HCT116 (cell line): ENCODE measurements at regions not wholly inside any gene's neighbourhood (a gene's known extent, or its start where the extent isn't known, plus 50 kb on each side); places are given as distances from the start of the nearest gene placed in this dataset.

ENCODE experiments used
- ATAC-seq: fragments of 200-7000 bp; cut with Tn5 transposase; 2 replicates; pipeline ENCODE4 v1.9.1; 2020; ENCODE audit warnings: mild to moderate bottlenecking, moderate library complexity
- BruUV-seq: library from RNA; stranded (reverse); fragments of 400-500 nt; replicated peaks from 2 replicates; lab custom pipeline; 2021; lab: Mats Ljungman, UMichigan
- CTCF ChIA-PET: fragments of 300-600 bp; sonication (Branson Sonifier 250); formaldehyde crosslinking; loops from one replicate; lab custom pipeline; 2021; ENCODE audit warnings: antibody characterized with exemption; lab: Charles Lee
- POLR2A ChIA-PET: fragments of 300-600, 350-600 bp; sonication (Branson Sonifier 250); formaldehyde crosslinking; loops from one replicate; lab custom pipeline; 2021; ENCODE audit warnings: antibody characterized with exemption; lab: Charles Lee
- RAD21 ChIA-PET, 2 experiments: fragments of 300-600 bp; sonication (Branson Sonifier 250); formaldehyde crosslinking; loops; one replicate each; lab custom pipeline; 2023; ENCODE audit warnings: low total read pairs in 2 of 2; ENCODE audit not compliant: uncharacterized antibody in 2 of 2, unreplicated experiment in 2 of 2, low non-redundant PET in 1 of 2; lab: Charles Lee
- DNase-seq: peaks from one replicate; pipeline ENCODE4 v3.0.0-alpha.2; 2010; ENCODE audit warnings: low read depth, low spot score
- H2AFZ ChIP-seq: fragments of 200-600 bp; shearing (Covaris generic), sonication (generic); 2 replicates; pipeline ENCODE4 v1.6.1; 2017; ENCODE audit warnings: low read depth, mixed run types, mixed read lengths, antibody characterized with exemption, low read length; ENCODE audit not compliant: poor library complexity, severe bottlenecking
- H3K27ac ChIP-seq: 2 replicates; pipeline ENCODE4 v1.5.1; 2012; ENCODE audit warnings: low read depth, low read length
- H3K27me3 ChIP-seq: fragments of 200-600 bp; sonication (generic); 2 replicates; pipeline ENCODE4 v1.6.1; 2016; ENCODE audit warnings: mixed run types, low read length, mixed read lengths; ENCODE audit not compliant: insufficient read depth
- H3K36me3 ChIP-seq, 2 experiments: fragments of 200-500 bp in 1 of 2; fragments of 200-600 bp in 1 of 2; sonication (Bioruptor generic) in 1 of 2; sonication (generic) in 1 of 2; 2 replicates each; pipeline versions ENCODE4 v1.5.1 to v1.6.1; 2014 to 2016; ENCODE audit warnings: low read length in 2 of 2, inconsistent platforms in 1 of 2, mixed read lengths in 1 of 2, mixed run types in 1 of 2; ENCODE audit not compliant: insufficient read depth in 2 of 2, control insufficient read depth in 1 of 2
- H3K4me1 ChIP-seq, 2 experiments: fragments of 200-600 bp in 1 of 2; sonication (generic) in 1 of 2; 2 replicates each; pipeline versions ENCODE4 v1.5.1 to v1.6.1; 2012 to 2017; ENCODE audit warnings: low read length in 2 of 2, inconsistent platforms in 1 of 2, mild to moderate bottlenecking in 1 of 2, mixed read lengths in 1 of 2, mixed run types in 1 of 2, moderate library complexity in 1 of 2; ENCODE audit not compliant: insufficient read depth in 2 of 2, control insufficient read depth in 1 of 2
- H3K4me2 ChIP-seq: fragments of 200-600 bp; sonication (generic); 2 replicates; pipeline ENCODE4 v1.6.1; 2017; ENCODE audit warnings: mixed run types, low read length, mixed read lengths
- H3K4me3 ChIP-seq, 2 experiments: fragments of 200-600 bp in 1 of 2; sonication (generic) in 1 of 2; replicated peaks in 1 of 2; 2 replicates each; pipeline ENCODE4 v1.5.1; 2011 to 2016; ENCODE audit warnings: low read length in 2 of 2, control low read depth in 1 of 2, low read depth in 1 of 2, mild to moderate bottlenecking in 1 of 2, mixed read lengths in 1 of 2, mixed run types in 1 of 2
- H3K79me2 ChIP-seq: fragments of 200-600 bp; sonication (generic); 2 replicates; pipeline ENCODE4 v1.6.1; 2017; ENCODE audit warnings: mild to moderate bottlenecking, mixed run types, low read length, moderate library complexity, mixed read lengths; ENCODE audit not compliant: insufficient read depth
- H3K9ac ChIP-seq: fragments of 200-600 bp; sonication (generic); 2 replicates; pipeline ENCODE4 v1.6.1; 2016; ENCODE audit warnings: low read length, mixed read lengths
- H3K9me2 ChIP-seq: fragments of 200-600 bp; sonication (generic), shearing (Covaris generic); 2 replicates; pipeline ENCODE4 v1.6.1; 2017; ENCODE audit warnings: mixed run types, mild to moderate bottlenecking, moderate library complexity; ENCODE audit not compliant: insufficient read depth
- H3K9me3 ChIP-seq, 2 experiments: fragments of 200-500 bp in 1 of 2; fragments of 200-600 bp in 1 of 2; sonication (Bioruptor generic) in 1 of 2; sonication (generic) in 1 of 2; 2 replicates each; pipeline ENCODE4 v1.6.1; 2014 to 2017; ENCODE audit warnings: low read length in 2 of 2, mixed read lengths in 2 of 2, inconsistent platforms in 1 of 2, low read depth in 1 of 2, mild to moderate bottlenecking in 1 of 2, mixed run types in 1 of 2, moderate library complexity in 1 of 2; ENCODE audit not compliant: control insufficient read depth in 1 of 2, insufficient read depth in 1 of 2
- H4K20me1 ChIP-seq: fragments of 200-600 bp; sonication (generic), shearing (Covaris generic); 2 replicates; pipeline ENCODE4 v1.6.1; 2017; ENCODE audit warnings: mixed run types, mild to moderate bottlenecking, moderate library complexity; ENCODE audit not compliant: insufficient read depth
- ATF3 ChIP-seq: IDR thresholded peaks from 2 replicates; pipeline ENCODE4 v1.6.1; 2012
- CBX3 ChIP-seq: IDR thresholded peaks from 2 replicates; pipeline ENCODE4 v1.6.1; 2012; ENCODE audit warnings: low read depth
- CEBPB ChIP-seq: IDR thresholded peaks from 2 replicates; pipeline ENCODE4 v1.6.1; 2012; ENCODE audit warnings: low read depth
- EZH2 ChIP-seq: fragments of 200-600 bp; sonication (generic); IDR thresholded peaks from 2 replicates; pipeline ENCODE4 v1.6.1; 2017; ENCODE audit warnings: antibody characterized with exemption, mixed run types
- MAX ChIP-seq: IDR thresholded peaks from 2 replicates; pipeline ENCODE4 v1.6.1; 2012
- POLR2A ChIP-seq: IDR thresholded peaks from 2 replicates; pipeline ENCODE4 v1.7.0; 2011; ENCODE audit warnings: borderline replicate concordance; ENCODE audit not compliant: insufficient read depth, insufficient read length; ENCODE audit errors: extremely low read depth
- POLR2AphosphoS5 ChIP-seq: IDR thresholded peaks from 2 replicates; pipeline ENCODE4 v1.6.1; 2011; ENCODE audit warnings: mild to moderate bottlenecking, low read depth, low read length, moderate library complexity
- RAD21 ChIP-seq: IDR thresholded peaks from 2 replicates; pipeline ENCODE4 v1.6.1; 2012; ENCODE audit warnings: low read depth, mild to moderate bottlenecking
- REST ChIP-seq: IDR thresholded peaks from 2 replicates; pipeline ENCODE4 v1.6.1; 2012; ENCODE audit warnings: low read depth
- SP1 ChIP-seq: IDR thresholded peaks from 2 replicates; pipeline ENCODE4 v1.6.1; 2012; ENCODE audit warnings: low read depth
- SRF ChIP-seq: IDR thresholded peaks from 2 replicates; pipeline ENCODE4 v1.6.1; 2012; ENCODE audit warnings: low read depth
- TCF7L2 ChIP-seq: IDR thresholded peaks from 2 replicates; pipeline ENCODE4 v1.7.0; 2011; ENCODE audit warnings: borderline replicate concordance, inconsistent platforms; ENCODE audit not compliant: insufficient read depth, insufficient read length; ENCODE audit errors: extremely low read depth
- YY1 ChIP-seq: IDR thresholded peaks from 2 replicates; pipeline ENCODE4 v1.6.1; 2011; ENCODE audit warnings: low read length, low read depth, moderate library complexity, mild to moderate bottlenecking; ENCODE audit not compliant: insufficient replicate concordance; ENCODE audit errors: extremely low read depth
- intact Hi-C: fragments of 100-400 bp; cut with micrococcal nuclease; formaldehyde crosslinking; loops from 2 replicates; pipeline ENCODE4 v1.10.0; 2022

GRCh38 chr1:244248426-244248825, 197.3 kb downstream of the ZBTB18 start:
- TF ChIP-seq SP1 (no peak), MAX (no peak), CBX3 (no peak), RAD21 (no peak), SRF (no peak), ATF3 (no peak), CEBPB (no peak), YY1 (no peak)
- TF ChIP-seq, all 23 proteins: peak for 0
- intact Hi-C loops, result no loop called here
- Histone ChIP-seq H3K4me1 (no peaks in the 10 kb centered on the region), H3K4me3 (no peak overlapping the region), H3K9me3 (no peaks in the 10 kb centered on the region), H3K9ac (no peak overlapping the region), H2AFZ (no peak overlapping the region), H4K20me1 (no peaks in the 10 kb centered on the region), H3K79me2 (no peaks in the 10 kb centered on the region), H3K36me3 (no peaks in the 10 kb centered on the region), H3K27me3 (peaks cover 13% of the 10 kb centered on the region; the same call in 1 of the 2 replicates), H3K27ac (no peak overlapping the region), H3K9me2 (no peaks in the 10 kb centered on the region), H3K4me2 (no peak overlapping the region)
- DNase-seq (no peak), ATAC-seq (no peak)
- CTCF ChIA-PET, result no interaction called here
- POLR2A ChIA-PET, result no interaction called here
- BruUV-seq, result no TSS peak
- RAD21 ChIA-PET, result no interaction called here

GRCh38 chr1:244252211-244252610, 199.5 kb downstream of the ADSS2 start:
- no peak for DNase-seq
- no peak overlapping the region for H3K9ac ChIP-seq
- no peak for TF ChIP-seq POLR2A
- TF ChIP-seq ATF3, result no peak
- TF ChIP-seq EZH2, result no peak
- TF ChIP-seq CBX3, result no peak
- no peak for TF ChIP-seq TCF7L2
- TF ChIP-seq POLR2AphosphoS5, result no peak
- no peak for TF ChIP-seq REST
- H3K36me3 ChIP-seq, result no peaks in the 10 kb centered on the region
- no peaks in the 10 kb centered on the region for H3K9me3 ChIP-seq
- no peak overlapping the region for H2AFZ ChIP-seq
- ChIA-PET CTCF (no interaction called here), RAD21 (no interaction called here), POLR2A (no interaction called here)
- H3K9me2 ChIP-seq, result no peaks in the 10 kb centered on the region
- intact Hi-C loops, result no loop called here
- no peak for ATAC-seq
- no peak overlapping the region for H3K4me3 ChIP-seq
- no peak overlapping the region for H3K4me2 ChIP-seq
- no peak overlapping the region for H3K27ac ChIP-seq
- no TSS peak for BruUV-seq
- H3K27me3 ChIP-seq, result no peaks in the 10 kb centered on the region
- H4K20me1 ChIP-seq, result no peaks in the 10 kb centered on the region
- H3K4me1 ChIP-seq, result no peaks in the 10 kb centered on the region
- H3K79me2 ChIP-seq, result no peaks in the 10 kb centered on the region
